ENCODE measurements at regions not wholly inside any gene's neighbourhood (a gene's known extent, or its start where the extent isn't known, plus 50 kb on each side); places are given as distances from the start of the nearest gene placed in this dataset.

DNA sequence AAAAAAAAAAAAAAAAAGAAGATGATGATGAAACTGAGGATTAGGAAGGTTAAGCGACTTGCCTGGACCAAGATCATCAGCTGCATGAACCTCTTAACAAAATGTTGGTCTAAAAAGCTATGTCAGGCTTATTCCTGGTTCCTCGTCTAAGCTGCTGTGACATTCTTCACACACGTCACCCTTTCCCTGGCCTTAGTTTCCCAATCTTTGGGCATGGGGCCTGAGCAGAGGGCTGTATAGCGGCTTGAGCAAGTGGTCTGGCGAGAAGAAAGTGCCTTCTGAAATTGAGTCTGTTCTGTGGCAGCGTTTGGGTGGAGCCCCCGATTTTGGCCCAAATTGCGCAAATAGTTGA lies 58.7 kb upstream of the CCND2 start:
- BruUV-seq (replicated peaks), result no TSS peak
- Histone ChIP-seq H3K79me2 (ENCODE audit: insufficient read depth, low read length) (no peaks in the 10 kb centered on the region), H4K20me1 (ENCODE audit: insufficient read depth) (no peaks in the 10 kb centered on the region), H3K27me3 (ENCODE audit: insufficient read depth, low read length) (peaks cover 74% of the 10 kb centered on the region), H2AFZ (ENCODE audit: low read depth, low read length, poor library complexity, severe bottlenecking) (no peak overlapping the region), H3K27ac (ENCODE audit: low read depth, low read length) (no peak overlapping the region), H3K9me3 (ENCODE audit: control insufficient read depth in 1 of 2, insufficient read depth in 1 of 2, low read depth in 1 of 2, low read length in 2 of 2) (no peaks in the 10 kb centered on the region), H3K4me2 (ENCODE audit: low read length) (no peak overlapping the region), H3K4me1 (ENCODE audit: control insufficient read depth in 1 of 2, insufficient read depth in 2 of 2, low read length in 2 of 2) (no peaks in the 10 kb centered on the region), H3K9me2 (ENCODE audit: insufficient read depth) (no peaks in the 10 kb centered on the region), H3K36me3 (ENCODE audit: control insufficient read depth in 1 of 2, insufficient read depth in 2 of 2, low read length in 2 of 2) (no peaks in the 10 kb centered on the region), H3K9ac (ENCODE audit: low read length) (no peak overlapping the region), H3K4me3 (replicated peaks in 1 of 2; ENCODE audit: low read depth in 1 of 2, low read length in 2 of 2) (no peak overlapping the region)
- ATAC-seq, result no peak
- ChIA-PET CTCF (no interaction called here), RAD21 (ENCODE audit: low non-redundant PET in 1 of 2, low total read pairs in 2 of 2, uncharacterized antibody in 2 of 2, unreplicated experiment in 2 of 2) (no interaction called here), POLR2A (no interaction called here)
- no peak for DNase-seq (ENCODE audit: low read depth, low spot score)
- TF ChIP-seq, protein P1, sequence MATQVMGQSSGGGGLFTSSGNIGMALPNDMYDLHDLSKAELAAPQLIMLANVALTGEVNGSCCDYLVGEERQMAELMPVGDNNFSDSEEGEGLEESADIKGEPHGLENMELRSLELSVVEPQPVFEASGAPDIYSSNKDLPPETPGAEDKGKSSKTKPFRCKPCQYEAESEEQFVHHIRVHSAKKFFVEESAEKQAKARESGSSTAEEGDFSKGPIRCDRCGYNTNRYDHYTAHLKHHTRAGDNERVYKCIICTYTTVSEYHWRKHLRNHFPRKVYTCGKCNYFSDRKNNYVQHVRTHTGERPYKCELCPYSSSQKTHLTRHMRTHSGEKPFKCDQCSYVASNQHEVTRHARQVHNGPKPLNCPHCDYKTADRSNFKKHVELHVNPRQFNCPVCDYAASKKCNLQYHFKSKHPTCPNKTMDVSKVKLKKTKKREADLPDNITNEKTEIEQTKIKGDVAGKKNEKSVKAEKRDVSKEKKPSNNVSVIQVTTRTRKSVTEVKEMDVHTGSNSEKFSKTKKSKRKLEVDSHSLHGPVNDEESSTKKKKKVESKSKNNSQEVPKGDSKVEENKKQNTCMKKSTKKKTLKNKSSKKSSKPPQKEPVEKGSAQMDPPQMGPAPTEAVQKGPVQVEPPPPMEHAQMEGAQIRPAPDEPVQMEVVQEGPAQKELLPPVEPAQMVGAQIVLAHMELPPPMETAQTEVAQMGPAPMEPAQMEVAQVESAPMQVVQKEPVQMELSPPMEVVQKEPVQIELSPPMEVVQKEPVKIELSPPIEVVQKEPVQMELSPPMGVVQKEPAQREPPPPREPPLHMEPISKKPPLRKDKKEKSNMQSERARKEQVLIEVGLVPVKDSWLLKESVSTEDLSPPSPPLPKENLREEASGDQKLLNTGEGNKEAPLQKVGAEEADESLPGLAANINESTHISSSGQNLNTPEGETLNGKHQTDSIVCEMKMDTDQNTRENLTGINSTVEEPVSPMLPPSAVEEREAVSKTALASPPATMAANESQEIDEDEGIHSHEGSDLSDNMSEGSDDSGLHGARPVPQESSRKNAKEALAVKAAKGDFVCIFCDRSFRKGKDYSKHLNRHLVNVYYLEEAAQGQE (IDR thresholded peaks at IDR 0.05; ENCODE audit: low read depth), result no peak
- no peak for TF ChIP-seq POLR2AphosphoS5 (IDR thresholded peaks at IDR 0.05; ENCODE audit: low read depth, low read length)
- TF ChIP-seq, protein P2, sequence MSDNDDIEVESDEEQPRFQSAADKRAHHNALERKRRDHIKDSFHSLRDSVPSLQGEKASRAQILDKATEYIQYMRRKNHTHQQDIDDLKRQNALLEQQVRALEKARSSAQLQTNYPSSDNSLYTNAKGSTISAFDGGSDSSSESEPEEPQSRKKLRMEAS (IDR thresholded peaks at IDR 0.05), result no peak
- TF ChIP-seq SP1 (IDR thresholded peaks at IDR 0.05; ENCODE audit: low read depth), result no peak
- no peak for TF ChIP-seq EZH2 (IDR thresholded peaks at IDR 0.05)
- no peak for TF ChIP-seq FOSL1 (IDR thresholded peaks at IDR 0.05; ENCODE audit: low read depth)
- TF ChIP-seq EGR1 (IDR thresholded peaks at IDR 0.05; ENCODE audit: low read depth), result no peak
- no peak for TF ChIP-seq CEBPB (IDR thresholded peaks at IDR 0.05; ENCODE audit: low read depth)
- no peak for TF ChIP-seq SRF (IDR thresholded peaks at IDR 0.05; ENCODE audit: low read depth)
- intact Hi-C loops (cut with micrococcal nuclease), result no loop called here

Measured in HCT116 (cell line).